DOHH2 (cell line): ENCODE measurements at regions not wholly inside any gene's neighbourhood (a gene's known extent, or its start where the extent isn't known, plus 50 kb on each side); places are given as distances from the start of the nearest gene placed in this dataset.

Source experiments
- CTCF ChIP-seq: fragments of 200-600 bp; sonication (generic); IDR thresholded peaks from one replicate; pipeline ENCODE4 v1.5.1; 2014; ENCODE audit warnings: antibody characterized with exemption, mild to moderate bottlenecking, low read depth, low read length; ENCODE audit not compliant: poor library complexity, severe bottlenecking
- EZH2phosphoT487 ChIP-seq: fragments of 200-600 bp; sonication (generic); IDR thresholded peaks from 2 replicates; pipeline ENCODE4 v1.6.1; 2017; ENCODE audit warnings: borderline replicate concordance, mild to moderate bottlenecking, antibody characterized with exemption, low read length, moderate library complexity, mixed read lengths

GRCh38 chr1:173112129-173112528, 61.4 kb upstream of the TNFSF18 start:
- TF ChIP-seq CTCF (no peak), EZH2phosphoT487 (no peak)
